GM19372 (cell line): ENCODE measurements at regions not wholly inside any gene's neighbourhood (a gene's known extent, or its start where the extent isn't known, plus 50 kb on each side); places are given as distances from the start of the nearest gene placed in this dataset.
"Not testable (repeated sequence)": the region's sequence is repeated elsewhere in the genome, so short reads cannot be mapped to it uniquely, and the experiment has no call there.

Experiments used
- ATAC-seq: cut with Tn5 transposase; IDR thresholded peaks from one replicate; pipeline ENCODE4 v1.9.1; 2021; ENCODE audit warnings: mild to moderate bottlenecking, low read depth, moderate library complexity; ENCODE audit not compliant: unreplicated experiment

DNA sequence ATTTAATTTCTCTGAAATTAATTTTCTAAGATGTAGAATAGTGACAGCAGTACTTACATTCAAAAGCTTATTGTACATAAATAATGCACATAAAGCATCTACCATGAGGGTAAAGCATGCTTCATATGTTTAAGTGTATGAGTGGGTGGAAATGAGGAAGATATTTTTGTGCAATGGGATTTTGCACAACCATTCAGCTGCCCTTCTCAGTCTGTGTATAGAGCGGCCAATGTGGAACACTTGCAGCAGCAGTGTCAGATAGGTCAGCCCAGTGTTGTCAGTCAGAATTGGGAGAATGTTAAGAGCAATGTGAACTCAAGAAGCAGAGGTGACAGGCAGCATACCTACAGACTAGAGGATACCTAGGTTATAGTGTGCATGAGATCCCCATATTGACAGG, 72.5 kb upstream of the ATP2B1 start:
- ATAC-seq = no peak

DNA sequence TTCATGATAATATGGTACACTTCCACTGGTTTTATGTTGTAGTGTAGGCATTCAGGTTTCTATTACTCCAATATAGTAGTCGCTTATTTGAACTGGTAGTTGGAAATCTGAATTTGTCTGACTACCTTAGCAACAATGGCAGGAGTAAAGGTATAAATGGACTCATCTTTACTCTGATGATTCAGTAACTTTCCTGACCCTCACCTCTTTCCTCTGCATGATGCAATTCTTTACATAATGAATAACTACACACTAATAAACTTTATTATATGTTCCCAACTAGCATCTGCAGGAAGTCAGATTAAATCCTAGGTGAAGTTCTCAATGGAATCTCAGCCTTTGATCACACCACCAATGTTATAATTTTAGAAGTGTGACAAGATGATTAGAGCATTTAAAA, 70.5 kb upstream of the ATP2B1 start:
- no peak for ATAC-seq

DNA sequence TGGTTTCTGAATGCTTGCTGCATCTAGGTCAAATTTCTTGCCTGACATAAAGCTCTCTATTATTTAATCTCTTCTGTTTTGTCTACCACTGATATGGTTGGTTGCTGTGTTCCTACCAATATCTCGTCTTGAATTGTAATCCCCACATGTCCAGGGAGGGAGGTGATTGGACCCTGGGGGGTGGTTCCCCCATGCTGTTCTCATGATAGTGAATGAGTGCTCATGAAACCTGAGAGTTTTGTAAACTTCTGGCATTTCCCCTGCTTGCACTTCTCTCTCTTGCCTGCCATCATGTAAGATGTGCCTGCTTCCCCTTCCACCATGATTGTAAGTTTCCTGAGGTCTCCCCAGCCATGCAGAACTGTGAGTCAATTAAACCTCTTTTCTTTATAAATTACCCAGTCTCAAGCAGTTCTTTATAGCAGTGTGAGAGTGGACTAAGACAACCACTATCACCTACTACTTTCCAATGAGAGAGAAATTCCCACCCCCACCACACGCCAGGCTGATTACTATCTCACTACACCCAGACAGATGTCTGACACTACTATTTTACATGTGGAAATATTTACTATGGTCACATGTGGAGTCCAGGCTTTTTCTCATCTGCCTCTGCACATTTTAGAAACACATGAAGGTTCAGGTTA, 69.2 kb upstream of the ATP2B1 start:
- no peak for ATAC-seq

DNA sequence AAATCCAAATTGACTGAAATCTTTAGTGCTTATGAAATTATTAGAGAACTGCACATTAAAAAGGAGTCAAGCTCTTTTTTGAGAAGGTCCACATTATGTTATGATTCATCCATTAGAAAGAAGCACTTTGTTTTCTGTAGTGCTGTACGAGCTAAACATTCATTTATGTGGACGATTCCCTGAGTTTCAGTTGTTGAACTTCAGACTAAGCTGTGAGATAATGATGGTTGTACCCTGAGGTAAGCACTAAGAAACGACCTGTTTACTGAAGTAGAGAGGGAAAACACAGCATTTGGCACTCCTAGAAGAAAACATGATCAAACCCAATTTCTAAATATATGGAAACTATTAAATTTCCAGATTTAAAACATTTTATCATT, 67.3 kb upstream of the ATP2B1 start:
- no peak for ATAC-seq

DNA sequence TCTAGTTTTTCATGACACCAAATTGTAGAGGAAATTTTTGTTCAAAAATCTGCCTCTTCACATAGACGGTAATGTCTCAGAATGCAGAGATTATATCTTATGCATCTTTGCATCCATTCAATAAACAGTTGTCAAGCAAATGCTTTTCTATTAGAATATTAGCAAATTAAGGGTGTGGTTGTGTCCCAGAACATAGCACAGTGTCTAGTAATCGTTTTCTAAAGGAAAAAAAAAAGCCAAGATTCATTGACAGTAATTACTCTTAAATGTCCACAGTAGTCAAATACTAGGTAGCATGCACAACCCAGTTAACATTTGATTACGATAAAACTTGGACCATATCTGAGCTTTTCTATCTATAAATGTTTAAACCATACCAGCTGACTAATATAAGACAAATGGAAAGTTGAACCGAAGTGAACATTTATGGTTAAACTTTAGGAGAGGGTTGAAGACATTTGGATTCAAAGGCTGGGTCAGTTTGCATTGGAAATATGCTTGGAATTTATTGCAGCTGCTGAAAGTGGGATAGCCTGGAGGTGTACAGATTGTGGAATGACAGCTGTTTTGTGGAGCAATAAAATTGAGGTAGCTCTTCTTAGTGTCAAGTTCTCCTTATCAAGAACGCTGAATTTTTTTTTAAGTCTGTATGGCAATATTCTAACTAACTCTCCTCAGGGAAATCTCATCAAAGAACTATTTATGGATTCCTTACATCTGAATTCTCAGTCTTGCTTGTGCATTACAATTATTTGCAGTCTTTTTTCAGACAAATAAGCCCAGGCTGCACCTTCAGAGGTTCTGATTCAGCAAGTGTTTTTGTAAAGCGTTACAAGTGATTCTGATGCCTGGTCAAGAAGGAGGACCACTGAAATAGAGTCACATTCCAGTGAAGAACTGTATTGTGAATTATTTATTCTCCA, 66.7 kb upstream of the ATP2B1 start:
- ATAC-seq = no peak

DNA sequence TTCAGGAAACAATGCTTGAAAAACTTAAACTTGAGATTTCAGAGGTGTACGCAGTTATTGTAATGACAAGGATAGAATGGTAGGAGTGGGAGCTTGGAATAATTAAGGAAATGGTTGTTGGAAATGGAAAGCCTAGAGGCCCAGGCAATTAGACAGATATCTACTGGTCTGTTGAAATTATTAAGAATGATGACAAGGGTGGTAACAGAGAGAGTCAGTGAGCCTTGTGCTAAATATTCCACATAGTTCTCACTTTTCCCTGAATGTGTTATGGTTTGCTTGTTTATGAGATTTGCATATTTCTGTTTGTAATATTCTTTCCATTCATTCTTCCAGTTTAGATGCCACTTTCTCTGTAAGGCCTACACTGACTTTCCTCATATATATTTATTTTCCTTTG, 66.0 kb upstream of the ATP2B1 start:
- no peak for ATAC-seq

DNA sequence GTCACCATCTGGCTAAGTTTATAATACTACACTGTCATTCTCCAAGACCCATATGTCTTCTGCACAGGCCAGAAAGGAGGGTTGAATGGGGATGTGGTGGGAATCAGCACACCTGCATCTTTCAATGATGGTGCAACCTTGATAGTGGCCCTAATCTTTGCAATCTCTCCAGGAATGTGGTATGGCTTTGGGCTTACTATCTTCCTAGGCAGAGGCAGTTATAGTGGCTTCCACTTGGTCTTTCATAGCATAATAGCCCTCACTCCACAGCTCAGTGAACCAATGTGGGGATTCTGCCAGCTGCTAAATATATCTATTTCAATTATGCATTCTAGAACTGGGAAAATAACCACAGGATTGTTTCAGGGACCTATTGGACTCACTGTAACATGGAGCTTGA, 61.8 kb upstream of the ATP2B1 start:
- no peak for ATAC-seq

DNA sequence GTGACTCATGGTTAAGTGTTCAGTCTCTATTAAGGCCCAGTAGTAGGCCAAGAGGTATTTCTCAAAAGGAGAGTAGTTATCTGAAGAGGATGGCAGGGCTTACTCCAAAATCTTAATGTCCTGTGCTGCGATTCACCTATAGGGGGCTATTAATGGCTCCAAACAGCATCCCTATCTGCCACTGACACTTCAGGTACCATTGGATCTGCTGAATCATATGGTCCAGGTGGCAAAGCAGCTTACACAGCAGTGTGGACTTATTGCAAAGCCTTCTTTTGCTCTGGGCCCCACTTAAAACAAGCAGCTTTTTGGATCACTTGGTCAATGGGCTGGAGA, 60.8 kb upstream of the ATP2B1 start:
- ATAC-seq = no peak

DNA sequence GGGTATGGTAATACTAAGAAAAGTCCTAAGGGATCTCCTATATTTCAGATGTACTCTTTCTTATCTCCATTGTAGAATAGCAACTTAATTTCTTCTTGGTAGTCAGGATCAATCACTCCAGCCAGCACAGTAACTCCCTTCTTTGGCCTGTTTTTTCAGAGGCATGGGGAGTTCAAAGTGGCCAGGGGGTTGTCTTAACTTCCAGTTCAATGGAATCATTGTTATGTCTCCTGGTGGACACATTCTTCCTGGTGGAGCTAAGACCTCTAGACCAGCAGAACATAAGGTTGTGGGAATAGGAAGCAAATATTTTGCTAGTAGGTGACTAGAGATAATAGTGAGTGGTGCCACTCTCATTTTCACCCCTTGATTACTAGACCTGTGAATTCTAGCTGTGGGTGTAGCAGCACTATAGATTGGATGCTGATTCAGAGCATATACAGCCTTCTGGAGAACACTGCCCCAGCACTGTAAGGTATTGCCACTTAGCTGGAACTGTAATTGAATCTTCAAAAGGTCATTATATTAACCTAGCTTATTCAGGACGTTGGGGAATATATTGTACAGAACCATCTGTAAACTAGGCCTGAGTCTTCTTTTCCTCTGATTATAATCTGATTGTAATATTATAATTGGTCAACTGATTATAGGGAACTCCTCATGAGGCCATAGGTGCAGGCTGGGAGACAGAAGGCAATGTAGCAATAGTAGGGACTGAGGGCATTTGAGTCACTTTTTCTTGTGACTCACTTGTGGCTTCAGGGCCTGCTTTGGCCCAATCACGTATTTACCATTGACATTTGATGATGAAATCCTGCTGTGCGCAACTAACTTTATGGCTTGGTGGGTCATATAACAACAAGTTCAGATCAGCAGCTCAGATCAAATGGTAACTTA, 60.2 kb upstream of the ATP2B1 start:
- ATAC-seq = no peak

DNA sequence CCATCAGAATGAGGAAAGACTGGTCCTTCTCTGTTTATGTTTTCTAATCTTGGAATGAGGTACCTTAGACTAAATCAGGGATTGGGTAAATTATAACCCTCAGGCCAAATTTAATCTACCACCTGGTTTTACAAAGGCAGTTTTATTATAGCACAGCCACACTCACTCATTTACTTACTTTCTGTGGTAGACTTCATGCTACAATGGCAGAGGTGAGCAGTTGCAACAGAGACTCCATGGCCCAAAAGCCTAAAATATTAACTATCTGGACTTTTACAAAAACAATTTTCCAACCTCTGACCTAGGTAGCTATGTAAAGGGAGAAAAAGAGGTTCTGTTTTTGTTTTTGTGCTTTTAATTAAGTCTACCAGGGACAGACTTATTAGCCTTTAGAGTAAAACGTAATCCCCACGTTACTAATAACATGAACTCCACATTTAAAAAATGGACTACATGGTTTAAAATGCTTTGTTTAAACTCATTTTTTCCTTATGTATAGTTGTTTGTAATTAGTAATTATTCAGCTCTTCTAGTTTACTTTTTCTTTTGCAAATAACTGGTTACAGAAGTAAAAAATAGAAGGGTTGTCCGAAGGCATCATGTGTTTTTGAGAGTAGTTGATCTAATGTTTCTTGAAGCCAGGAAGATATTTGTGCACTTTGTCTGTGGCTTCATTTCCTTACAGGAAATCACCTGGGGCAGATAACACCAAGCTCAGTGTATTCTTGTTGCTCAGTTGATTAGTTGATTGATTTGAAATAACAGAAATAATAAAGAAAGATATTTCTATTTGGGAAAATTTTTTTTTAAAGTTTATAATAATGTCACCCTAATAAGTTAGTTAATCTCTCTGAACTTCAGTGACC, 57.6 kb upstream of the ATP2B1 start:
- peak; percentile 72 for ATAC-seq

DNA sequence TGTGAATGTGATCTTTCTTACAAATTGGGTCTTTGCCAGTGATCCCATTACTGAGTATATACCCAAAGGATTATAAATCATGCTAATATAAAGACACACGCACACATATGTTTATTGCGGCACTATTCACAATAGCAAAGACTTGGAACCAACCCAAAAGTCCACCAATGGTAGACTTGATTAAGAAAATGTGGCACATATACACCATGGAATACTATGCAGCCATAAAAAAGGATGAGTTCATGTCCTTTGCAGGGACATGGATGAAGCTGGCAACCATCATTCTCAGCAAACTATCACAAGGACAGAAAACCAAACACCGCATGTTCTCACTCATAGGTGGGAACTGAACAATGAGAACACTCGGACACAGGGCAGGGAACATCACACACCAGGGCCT, 55.5 kb upstream of the ATP2B1 start:
- not testable (repeated sequence) for ATAC-seq

DNA sequence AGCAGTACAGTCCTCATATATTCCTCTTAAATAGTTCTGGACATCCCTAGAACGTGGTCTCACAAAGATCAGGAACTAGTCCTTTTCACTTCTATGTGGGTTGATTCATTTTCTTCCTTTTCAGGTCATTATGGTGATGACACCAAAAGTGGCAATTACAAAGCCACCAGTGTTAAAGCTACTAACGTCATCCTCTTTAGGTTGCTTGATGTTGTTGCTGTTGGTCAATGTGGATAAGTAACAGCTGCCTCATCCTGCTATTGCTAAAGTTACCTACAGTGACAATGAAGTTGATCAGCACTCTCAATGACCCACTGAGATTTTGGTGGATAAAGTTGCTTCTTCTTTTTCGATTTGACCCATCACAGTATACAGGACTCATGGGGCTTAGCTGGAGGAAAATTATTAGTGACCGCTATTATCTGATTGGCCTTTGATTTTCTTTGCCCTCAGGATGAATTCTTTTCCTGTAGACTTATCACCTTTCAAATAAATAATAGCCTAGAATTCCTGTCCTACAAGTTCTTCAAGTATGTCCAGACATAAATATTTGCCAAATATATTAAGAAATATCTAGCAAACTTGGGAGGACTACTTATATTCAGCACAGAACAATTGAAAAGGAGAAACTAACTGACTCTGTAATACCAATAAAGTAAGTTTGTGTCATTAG, 54.0 kb upstream of the ATP2B1 start:
- no peak for ATAC-seq

DNA sequence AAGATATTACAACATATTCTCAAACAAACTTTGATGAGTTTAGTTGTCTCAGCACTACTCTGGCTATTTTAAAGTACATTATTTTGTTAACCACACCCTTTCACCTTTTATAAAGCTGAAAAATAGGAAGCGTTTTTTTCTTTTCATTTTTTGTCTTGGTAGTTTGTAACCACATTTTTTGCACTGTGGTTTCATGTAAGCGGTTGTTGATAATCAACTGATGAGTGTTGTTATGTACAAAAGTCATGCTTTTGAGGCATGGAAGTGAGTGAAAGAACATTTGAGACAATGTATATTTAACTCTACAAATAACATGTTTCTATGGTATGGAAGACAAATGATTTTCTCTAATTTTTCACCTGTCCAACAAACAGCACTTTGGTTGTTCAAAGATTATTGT, 52.1 kb upstream of the ATP2B1 start:
- no peak for ATAC-seq
